ENCODE measurements at regions not wholly inside any gene's neighbourhood (a gene's known extent, or its start where the extent isn't known, plus 50 kb on each side); places are given as distances from the start of the nearest gene placed in this dataset.

- TF ChIP-seq, protein P1, sequence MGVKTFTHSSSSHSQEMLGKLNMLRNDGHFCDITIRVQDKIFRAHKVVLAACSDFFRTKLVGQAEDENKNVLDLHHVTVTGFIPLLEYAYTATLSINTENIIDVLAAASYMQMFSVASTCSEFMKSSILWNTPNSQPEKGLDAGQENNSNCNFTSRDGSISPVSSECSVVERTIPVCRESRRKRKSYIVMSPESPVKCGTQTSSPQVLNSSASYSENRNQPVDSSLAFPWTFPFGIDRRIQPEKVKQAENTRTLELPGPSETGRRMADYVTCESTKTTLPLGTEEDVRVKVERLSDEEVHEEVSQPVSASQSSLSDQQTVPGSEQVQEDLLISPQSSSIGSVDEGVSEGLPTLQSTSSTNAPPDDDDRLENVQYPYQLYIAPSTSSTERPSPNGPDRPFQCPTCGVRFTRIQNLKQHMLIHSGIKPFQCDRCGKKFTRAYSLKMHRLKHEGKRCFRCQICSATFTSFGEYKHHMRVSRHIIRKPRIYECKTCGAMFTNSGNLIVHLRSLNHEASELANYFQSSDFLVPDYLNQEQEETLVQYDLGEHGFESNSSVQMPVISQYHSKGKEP (CRISPR knock-in tag; IDR thresholded peaks at IDR 0.05): no peak
- TF ChIP-seq ZNF7 (CRISPR knock-in tag; IDR thresholded peaks at IDR 0.05) (no peak), RARA (CRISPR knock-in tag; IDR thresholded peaks at IDR 0.05) (peak; percentile 79), MXD3 (CRISPR knock-in tag; IDR thresholded peaks at IDR 0.05) (0 out of 2 replicates have a peak, but pooled peaks have one; percentile 25), ZNF17 (CRISPR knock-in tag; IDR thresholded peaks at IDR 0.05) (no peak), ZFP62 (CRISPR knock-in tag; IDR thresholded peaks at IDR 0.05) (no peak), CREB3 (CRISPR knock-in tag; IDR thresholded peaks at IDR 0.05) (no peak), ZSCAN31 (CRISPR knock-in tag; IDR thresholded peaks at IDR 0.05; ENCODE audit: low read depth) (no peak), NRL (CRISPR knock-in tag; IDR thresholded peaks at IDR 0.05; ENCODE audit: borderline replicate concordance) (peak; percentile 16; the same call in 1 of the 2 replicates), ZNF597 (CRISPR knock-in tag; IDR thresholded peaks at IDR 0.05) (no peak)
- TF ChIP-seq, protein P2, sequence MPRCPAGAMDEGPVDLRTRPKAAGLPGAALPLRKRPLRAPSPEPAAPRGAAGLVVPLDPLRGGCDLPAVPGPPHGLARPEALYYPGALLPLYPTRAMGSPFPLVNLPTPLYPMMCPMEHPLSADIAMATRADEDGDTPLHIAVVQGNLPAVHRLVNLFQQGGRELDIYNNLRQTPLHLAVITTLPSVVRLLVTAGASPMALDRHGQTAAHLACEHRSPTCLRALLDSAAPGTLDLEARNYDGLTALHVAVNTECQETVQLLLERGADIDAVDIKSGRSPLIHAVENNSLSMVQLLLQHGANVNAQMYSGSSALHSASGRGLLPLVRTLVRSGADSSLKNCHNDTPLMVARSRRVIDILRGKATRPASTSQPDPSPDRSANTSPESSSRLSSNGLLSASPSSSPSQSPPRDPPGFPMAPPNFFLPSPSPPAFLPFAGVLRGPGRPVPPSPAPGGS (CRISPR knock-in tag; IDR thresholded peaks at IDR 0.05): no peak
- TF ChIP-seq, protein P3, sequence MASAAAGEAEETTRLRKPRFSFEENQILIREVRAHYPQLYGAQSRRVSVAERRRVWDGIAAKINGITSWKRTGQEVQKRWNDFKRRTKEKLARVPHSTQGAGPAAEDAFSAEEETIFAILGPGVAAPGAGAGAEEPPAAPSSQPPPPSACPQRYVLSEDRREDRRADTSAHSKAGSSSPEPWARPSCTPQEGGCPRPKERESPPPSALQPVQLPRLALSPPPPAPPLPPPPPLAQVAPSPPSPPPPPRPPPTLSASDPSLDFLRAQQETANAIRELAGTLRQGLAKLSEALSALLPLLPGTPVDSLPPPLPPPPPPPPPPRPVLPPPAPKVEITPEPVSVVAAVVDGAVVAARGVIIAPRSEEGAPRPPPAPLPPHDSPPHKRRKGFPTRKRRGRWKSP (CRISPR knock-in tag; IDR thresholded peaks at IDR 0.05): no peak
- TF ChIP-seq, protein P4, sequence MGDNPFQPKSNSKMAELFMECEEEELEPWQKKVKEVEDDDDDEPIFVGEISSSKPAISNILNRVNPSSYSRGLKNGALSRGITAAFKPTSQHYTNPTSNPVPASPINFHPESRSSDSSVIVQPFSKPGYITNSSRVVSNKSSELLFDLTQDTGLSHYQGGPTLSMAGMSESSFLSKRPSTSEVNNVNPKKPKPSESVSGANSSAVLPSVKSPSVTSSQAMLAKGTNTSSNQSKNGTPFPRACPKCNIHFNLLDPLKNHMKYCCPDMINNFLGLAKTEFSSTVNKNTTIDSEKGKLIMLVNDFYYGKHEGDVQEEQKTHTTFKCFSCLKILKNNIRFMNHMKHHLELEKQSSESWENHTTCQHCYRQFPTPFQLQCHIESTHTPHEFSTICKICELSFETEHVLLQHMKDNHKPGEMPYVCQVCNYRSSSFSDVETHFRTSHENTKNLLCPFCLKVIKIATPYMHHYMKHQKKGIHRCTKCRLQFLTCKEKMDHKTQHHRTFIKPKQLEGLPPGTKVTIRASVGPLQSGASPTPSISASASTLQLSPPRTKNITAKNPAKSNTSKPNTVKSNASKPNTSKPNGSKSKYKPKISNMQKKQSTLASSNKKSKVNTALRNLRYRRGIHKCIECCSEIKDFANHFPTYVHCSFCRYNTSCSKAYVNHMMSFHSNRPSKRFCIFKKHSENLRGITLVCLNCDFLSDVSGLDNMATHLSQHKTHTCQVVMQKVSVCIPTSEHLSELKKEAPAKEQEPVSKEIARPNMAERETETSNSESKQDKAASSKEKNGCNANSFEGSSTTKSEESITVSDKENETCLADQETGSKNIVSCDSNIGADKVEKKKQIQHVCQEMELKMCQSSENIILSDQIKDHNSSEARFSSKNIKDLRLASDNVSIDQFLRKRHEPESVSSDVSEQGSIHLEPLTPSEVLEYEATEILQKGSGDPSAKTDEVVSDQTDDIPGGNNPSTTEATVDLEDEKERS (CRISPR knock-in tag; IDR thresholded peaks at IDR 0.05): no peak
- TF ChIP-seq, protein P5, sequence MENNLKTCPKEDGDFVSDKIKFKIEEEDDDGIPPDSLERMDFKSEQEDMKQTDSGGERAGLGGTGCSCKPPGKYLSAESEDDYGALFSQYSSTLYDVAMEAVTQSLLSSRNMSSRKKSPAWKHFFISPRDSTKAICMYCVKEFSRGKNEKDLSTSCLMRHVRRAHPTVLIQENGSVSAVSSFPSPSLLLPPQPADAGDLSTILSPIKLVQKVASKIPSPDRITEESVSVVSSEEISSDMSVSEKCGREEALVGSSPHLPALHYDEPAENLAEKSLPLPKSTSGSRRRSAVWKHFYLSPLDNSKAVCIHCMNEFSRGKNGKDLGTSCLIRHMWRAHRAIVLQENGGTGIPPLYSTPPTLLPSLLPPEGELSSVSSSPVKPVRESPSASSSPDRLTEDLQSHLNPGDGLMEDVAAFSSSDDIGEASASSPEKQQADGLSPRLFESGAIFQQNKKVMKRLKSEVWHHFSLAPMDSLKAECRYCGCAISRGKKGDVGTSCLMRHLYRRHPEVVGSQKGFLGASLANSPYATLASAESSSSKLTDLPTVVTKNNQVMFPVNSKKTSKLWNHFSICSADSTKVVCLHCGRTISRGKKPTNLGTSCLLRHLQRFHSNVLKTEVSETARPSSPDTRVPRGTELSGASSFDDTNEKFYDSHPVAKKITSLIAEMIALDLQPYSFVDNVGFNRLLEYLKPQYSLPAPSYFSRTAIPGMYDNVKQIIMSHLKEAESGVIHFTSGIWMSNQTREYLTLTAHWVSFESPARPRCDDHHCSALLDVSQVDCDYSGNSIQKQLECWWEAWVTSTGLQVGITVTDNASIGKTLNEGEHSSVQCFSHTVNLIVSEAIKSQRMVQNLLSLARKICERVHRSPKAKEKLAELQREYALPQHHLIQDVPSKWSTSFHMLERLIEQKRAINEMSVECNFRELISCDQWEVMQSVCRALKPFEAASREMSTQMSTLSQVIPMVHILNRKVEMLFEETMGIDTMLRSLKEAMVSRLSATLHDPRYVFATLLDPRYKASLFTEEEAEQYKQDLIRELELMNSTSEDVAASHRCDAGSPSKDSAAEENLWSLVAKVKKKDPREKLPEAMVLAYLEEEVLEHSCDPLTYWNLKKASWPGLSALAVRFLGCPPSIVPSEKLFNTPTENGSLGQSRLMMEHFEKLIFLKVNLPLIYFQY (CRISPR knock-in tag; IDR thresholded peaks at IDR 0.05; ENCODE audit: borderline replicate concordance): no peak
These were observed 135.7 kb downstream of the INHBB start (continued) for GRCh38 chr2:120481446-120482194.
